ENCODE measurements at regions not wholly inside any gene's neighbourhood (a gene's known extent, or its start where the extent isn't known, plus 50 kb on each side); places are given as distances from the start of the nearest gene placed in this dataset.

- H3K27me3 ChIP-seq (replicated peaks in 1 of 2; ENCODE audit: control insufficient read depth in 2 of 2, extremely low read depth in 1 of 2, insufficient read depth in 2 of 2, low read length in 1 of 2) = peaks cover 0 to 2% of the 10 kb centered on the region in 2 experiments
- no peaks in the 10 kb centered on the region for H3K4me1 Mint-ChIP-seq
- POLR2A ChIA-PET = no interaction called here
- no peak overlapping the region for H3K4me3 ChIP-seq (ENCODE audit: control insufficient read depth in 1 of 2, extremely low read depth in 1 of 2, low read length in 1 of 2)
- H3K27ac ChIP-seq (ENCODE audit: low read length) = no peak overlapping the region
- peaks cover 5 to 7% of the 10 kb centered on the region in 2 donors for H3K27me3 Mint-ChIP-seq
- H3K9me3 ChIP-seq = no peaks in the 10 kb centered on the region
- H3K4me3 Mint-ChIP-seq = no peak overlapping the region
- H3K36me3 Mint-ChIP-seq = no peaks in the 10 kb centered on the region
- H3K36me3 ChIP-seq (ENCODE audit: control insufficient read depth in 2 of 2, extremely low read depth in 1 of 2, insufficient read depth in 1 of 2, low read length in 1 of 2) = no peaks in the 10 kb centered on the region
- DNase-seq (no peak), ATAC-seq (replicated peaks in 1 of 4) (no peak)
- WGBS (ENCODE audit: insufficient coverage) = no CpG with 5 or more reads among the region's 4 CpGs
- H3K4me1 ChIP-seq (ENCODE audit: control insufficient read depth in 1 of 2, extremely low read depth in 1 of 2, insufficient read depth in 2 of 2, low read length in 2 of 2) = no peaks in the 10 kb centered on the region
- no peak overlapping the region for H3K27ac Mint-ChIP-seq
- CTCF ChIA-PET = no interaction called here
- H3K9me3 Mint-ChIP-seq = no peaks in the 10 kb centered on the region
These were observed 244.1 kb upstream of the RBBP8 start for GRCh38 chr18:22688877-22689496.

GRCh38 chr18:22689712-22690111 is 243.4 kb upstream of the RBBP8 start:
- Mint-ChIP-seq H3K27me3 (peaks cover 3 to 7% of the 10 kb centered on the region in 2 donors), H3K27ac (no peak overlapping the region), H3K4me3 (no peak overlapping the region), H3K4me1 (no peaks in the 10 kb centered on the region), H3K36me3 (no peaks in the 10 kb centered on the region), H3K9me3 (no peaks in the 10 kb centered on the region)
- Histone ChIP-seq H3K4me1 (ENCODE audit: control insufficient read depth in 1 of 2, extremely low read depth in 1 of 2, insufficient read depth in 2 of 2, low read length in 2 of 2) (no peaks in the 10 kb centered on the region), H3K36me3 (ENCODE audit: control insufficient read depth in 2 of 2, extremely low read depth in 1 of 2, insufficient read depth in 1 of 2, low read length in 1 of 2) (no peaks in the 10 kb centered on the region), H3K4me3 (ENCODE audit: control insufficient read depth in 1 of 2, extremely low read depth in 1 of 2, low read length in 1 of 2) (no peak overlapping the region), H3K9me3 (no peaks in the 10 kb centered on the region), H3K27ac (ENCODE audit: low read length) (no peak overlapping the region), H3K27me3 (replicated peaks in 1 of 2; ENCODE audit: control insufficient read depth in 2 of 2, extremely low read depth in 1 of 2, insufficient read depth in 2 of 2, low read length in 1 of 2) (no peaks in the 10 kb centered on the region)
- ATAC-seq (replicated peaks in 1 of 4) (no peak), DNase-seq (no peak)
- CTCF ChIA-PET = no interaction called here
- POLR2A ChIA-PET = no interaction called here

GRCh38 chr18:22690556-22690955 is 242.6 kb upstream of the RBBP8 start:
- Mint-ChIP-seq H3K36me3 (no peaks in the 10 kb centered on the region), H3K27me3 (peaks cover 3 to 7% of the 10 kb centered on the region in 2 donors), H3K4me1 (no peaks in the 10 kb centered on the region), H3K27ac (no peak overlapping the region), H3K9me3 (no peaks in the 10 kb centered on the region), H3K4me3 (no peak overlapping the region)
- ChIA-PET CTCF (interaction anchor here in 1 of 2 donors (0.5 to 0.9 kb wide), 2 partner anchors 13 to 107 kb away, joined by 3 to 9 read pairs; no protein-coding TSS in a partner anchor), POLR2A (no interaction called here)
- H3K27ac ChIP-seq (ENCODE audit: low read length) = no peak overlapping the region
- DNase-seq (no peak), ATAC-seq (replicated peaks in 1 of 4) (no peak)
- 80% methylated on average over 1 of the region's 1 CpG for WGBS (ENCODE audit: insufficient coverage)
- H3K27me3 ChIP-seq (replicated peaks in 1 of 2; ENCODE audit: control insufficient read depth in 2 of 2, extremely low read depth in 1 of 2, insufficient read depth in 2 of 2, low read length in 1 of 2) = no peaks in the 10 kb centered on the region
- H3K36me3 ChIP-seq (ENCODE audit: control insufficient read depth in 2 of 2, extremely low read depth in 1 of 2, insufficient read depth in 1 of 2, low read length in 1 of 2) = no peaks in the 10 kb centered on the region
- no peaks in the 10 kb centered on the region for H3K9me3 ChIP-seq
- no peaks in the 10 kb centered on the region for H3K4me1 ChIP-seq (ENCODE audit: control insufficient read depth in 1 of 2, extremely low read depth in 1 of 2, insufficient read depth in 2 of 2, low read length in 2 of 2)
- no peak overlapping the region for H3K4me3 ChIP-seq (ENCODE audit: control insufficient read depth in 1 of 2, extremely low read depth in 1 of 2, low read length in 1 of 2)

GRCh38 chr18:22691946-22692710 is 241.0 kb upstream of the RBBP8 start:
- no peaks in the 10 kb centered on the region for H3K4me1 Mint-ChIP-seq
- whole genome bisulfite sequencing (ENCODE audit: insufficient coverage) = no CpG with 5 or more reads among the region's 2 CpGs
- POLR2A ChIA-PET = no interaction called here

GRCh38 chr18:22694954-22695353 is 238.2 kb upstream of the RBBP8 start:
- H3K36me3 Mint-ChIP-seq = no peaks in the 10 kb centered on the region
- H3K4me3 ChIP-seq (ENCODE audit: control insufficient read depth in 1 of 2, extremely low read depth in 1 of 2, low read length in 1 of 2) = no peak overlapping the region
- H3K9me3 Mint-ChIP-seq = peaks cover 0 to 2% (median 0%) of the 10 kb centered on the region in 3 donors
- peaks cover 0 to 10% of the 10 kb centered on the region in 2 experiments for H3K27me3 ChIP-seq (replicated peaks in 1 of 2; ENCODE audit: control insufficient read depth in 2 of 2, extremely low read depth in 1 of 2, insufficient read depth in 2 of 2, low read length in 1 of 2)
- H3K27me3 Mint-ChIP-seq = peaks cover 7 to 11% of the 10 kb centered on the region in 2 donors
- no peak overlapping the region for H3K27ac ChIP-seq (ENCODE audit: low read length)
- H3K27ac Mint-ChIP-seq = no peak overlapping the region
- CTCF ChIA-PET = interaction anchor here in 1 of 2 donors (0.7 kb wide), 1 partner anchor 853 kb away, joined by 4 read pairs; no protein-coding TSS in a partner anchor
- whole genome bisulfite sequencing (ENCODE audit: insufficient coverage) = 90% methylated on average over 4 of the region's 8 CpGs
- no peaks in the 10 kb centered on the region for H3K36me3 ChIP-seq (ENCODE audit: control insufficient read depth in 2 of 2, extremely low read depth in 1 of 2, insufficient read depth in 1 of 2, low read length in 1 of 2)
- H3K4me3 Mint-ChIP-seq = no peak overlapping the region
- ATAC-seq (replicated peaks in 1 of 4) (no peak), DNase-seq (no peak)
- POLR2A ChIA-PET = no interaction called here
- H3K4me1 Mint-ChIP-seq = no peaks in the 10 kb centered on the region
- no peaks in the 10 kb centered on the region for H3K9me3 ChIP-seq
- H3K4me1 ChIP-seq (ENCODE audit: control insufficient read depth in 1 of 2, extremely low read depth in 1 of 2, insufficient read depth in 2 of 2, low read length in 2 of 2) = no peaks in the 10 kb centered on the region

More at GRCh38 chr18:22691946-22692710, 241.0 kb upstream of the RBBP8 start:
- Histone ChIP-seq H3K27me3 (replicated peaks in 1 of 2; ENCODE audit: control insufficient read depth in 2 of 2, extremely low read depth in 1 of 2, insufficient read depth in 2 of 2, low read length in 1 of 2) (peaks cover 0 to 6% of the 10 kb centered on the region in 2 experiments), H3K9me3 (no peaks in the 10 kb centered on the region), H3K4me1 (ENCODE audit: control insufficient read depth in 1 of 2, extremely low read depth in 1 of 2, insufficient read depth in 2 of 2, low read length in 2 of 2) (no peaks in the 10 kb centered on the region), H3K36me3 (ENCODE audit: control insufficient read depth in 2 of 2, extremely low read depth in 1 of 2, insufficient read depth in 1 of 2, low read length in 1 of 2) (no peaks in the 10 kb centered on the region), H3K27ac (ENCODE audit: low read length) (no peak overlapping the region), H3K4me3 (ENCODE audit: control insufficient read depth in 1 of 2, extremely low read depth in 1 of 2, low read length in 1 of 2) (no peak overlapping the region)
- DNase-seq (no peak), ATAC-seq (replicated peaks in 1 of 4) (no peak)
- H3K27me3 Mint-ChIP-seq = peaks cover 6% of the 10 kb centered on the region in 2 donors
- H3K9me3 Mint-ChIP-seq = no peaks in the 10 kb centered on the region
- no peak overlapping the region for H3K4me3 Mint-ChIP-seq
- H3K36me3 Mint-ChIP-seq = no peaks in the 10 kb centered on the region
- H3K27ac Mint-ChIP-seq = no peak overlapping the region
- CTCF ChIA-PET = no interaction called here

GRCh38 chr18:22695674-22696073 is 237.5 kb upstream of the RBBP8 start:
- Histone ChIP-seq H3K9me3 (no peaks in the 10 kb centered on the region), H3K36me3 (ENCODE audit: control insufficient read depth in 2 of 2, extremely low read depth in 1 of 2, insufficient read depth in 1 of 2, low read length in 1 of 2) (no peaks in the 10 kb centered on the region), H3K4me1 (ENCODE audit: control insufficient read depth in 1 of 2, extremely low read depth in 1 of 2, insufficient read depth in 2 of 2, low read length in 2 of 2) (no peaks in the 10 kb centered on the region), H3K27ac (ENCODE audit: low read length) (no peak overlapping the region), H3K4me3 (ENCODE audit: control insufficient read depth in 1 of 2, extremely low read depth in 1 of 2, low read length in 1 of 2) (no peak overlapping the region), H3K27me3 (replicated peaks in 1 of 2; ENCODE audit: control insufficient read depth in 2 of 2, extremely low read depth in 1 of 2, insufficient read depth in 2 of 2, low read length in 1 of 2) (peaks cover 0 to 10% of the 10 kb centered on the region in 2 experiments)
- H3K36me3 Mint-ChIP-seq = no peaks in the 10 kb centered on the region
- H3K4me1 Mint-ChIP-seq = no peaks in the 10 kb centered on the region
- no peak overlapping the region for H3K4me3 Mint-ChIP-seq
- DNase-seq (no peak), ATAC-seq (replicated peaks in 1 of 4) (no peak)
- no peak overlapping the region for H3K27ac Mint-ChIP-seq
- peaks cover 0 to 3% (median 0%) of the 10 kb centered on the region in 3 donors for H3K9me3 Mint-ChIP-seq
- POLR2A ChIA-PET = no interaction called here
- H3K27me3 Mint-ChIP-seq = peaks cover 8 to 13% of the 10 kb centered on the region in 2 donors
- no CpG with 5 or more reads among the region's 4 CpGs for WGBS (ENCODE audit: insufficient coverage)
- CTCF ChIA-PET = interaction anchor here in 1 of 2 donors (0.7 kb wide), 1 partner anchor 853 kb away, joined by 4 read pairs; no protein-coding TSS in a partner anchor
